Cardiac fibroblast (primary cell): ENCODE measurements at regions not wholly inside any gene's neighbourhood (a gene's known extent, or its start where the extent isn't known, plus 50 kb on each side); places are given as distances from the start of the nearest gene placed in this dataset.

Experiments
- DNase-seq, 2 donors: peaks; one replicate each; pipeline versions ENCODE4 v3.0.0 to v3.0.0-alpha.2; 2010; ENCODE audit warnings: low read depth in 2 of 2
- H3K4me3 ChIP-seq, 2 donors: replicated peaks in 1 of 2; 1 replicate in 1 of 2; 2 replicates in 1 of 2; pipeline ENCODE4 v1.5.1; 2011; ENCODE audit warnings: low read depth in 2 of 2, low read length in 2 of 2, mild to moderate bottlenecking in 2 of 2, moderate library complexity in 1 of 2
- TF ChIP-seq, protein P1 (sequence below): IDR thresholded peaks from one replicate; pipeline ENCODE4 v1.5.1; 2011; ENCODE audit warnings: low read depth, mild to moderate bottlenecking, low read length, inconsistent platforms

GRCh38 chr2:196290569-196290968, 119.2 kb upstream of the STK17B start:
- DNase-seq: no peak
- H3K4me3 ChIP-seq: no peak overlapping the region
- TF ChIP-seq, protein P1, sequence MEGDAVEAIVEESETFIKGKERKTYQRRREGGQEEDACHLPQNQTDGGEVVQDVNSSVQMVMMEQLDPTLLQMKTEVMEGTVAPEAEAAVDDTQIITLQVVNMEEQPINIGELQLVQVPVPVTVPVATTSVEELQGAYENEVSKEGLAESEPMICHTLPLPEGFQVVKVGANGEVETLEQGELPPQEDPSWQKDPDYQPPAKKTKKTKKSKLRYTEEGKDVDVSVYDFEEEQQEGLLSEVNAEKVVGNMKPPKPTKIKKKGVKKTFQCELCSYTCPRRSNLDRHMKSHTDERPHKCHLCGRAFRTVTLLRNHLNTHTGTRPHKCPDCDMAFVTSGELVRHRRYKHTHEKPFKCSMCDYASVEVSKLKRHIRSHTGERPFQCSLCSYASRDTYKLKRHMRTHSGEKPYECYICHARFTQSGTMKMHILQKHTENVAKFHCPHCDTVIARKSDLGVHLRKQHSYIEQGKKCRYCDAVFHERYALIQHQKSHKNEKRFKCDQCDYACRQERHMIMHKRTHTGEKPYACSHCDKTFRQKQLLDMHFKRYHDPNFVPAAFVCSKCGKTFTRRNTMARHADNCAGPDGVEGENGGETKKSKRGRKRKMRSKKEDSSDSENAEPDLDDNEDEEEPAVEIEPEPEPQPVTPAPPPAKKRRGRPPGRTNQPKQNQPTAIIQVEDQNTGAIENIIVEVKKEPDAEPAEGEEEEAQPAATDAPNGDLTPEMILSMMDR: no peak

- TF ChIP-seq, protein P1: no peak
- DNase-seq: no peak
- no peak overlapping the region for H3K4me3 ChIP-seq
Measured at GRCh38 chr2:196291426-196291825, 120.0 kb upstream of the STK17B start.

DNA sequence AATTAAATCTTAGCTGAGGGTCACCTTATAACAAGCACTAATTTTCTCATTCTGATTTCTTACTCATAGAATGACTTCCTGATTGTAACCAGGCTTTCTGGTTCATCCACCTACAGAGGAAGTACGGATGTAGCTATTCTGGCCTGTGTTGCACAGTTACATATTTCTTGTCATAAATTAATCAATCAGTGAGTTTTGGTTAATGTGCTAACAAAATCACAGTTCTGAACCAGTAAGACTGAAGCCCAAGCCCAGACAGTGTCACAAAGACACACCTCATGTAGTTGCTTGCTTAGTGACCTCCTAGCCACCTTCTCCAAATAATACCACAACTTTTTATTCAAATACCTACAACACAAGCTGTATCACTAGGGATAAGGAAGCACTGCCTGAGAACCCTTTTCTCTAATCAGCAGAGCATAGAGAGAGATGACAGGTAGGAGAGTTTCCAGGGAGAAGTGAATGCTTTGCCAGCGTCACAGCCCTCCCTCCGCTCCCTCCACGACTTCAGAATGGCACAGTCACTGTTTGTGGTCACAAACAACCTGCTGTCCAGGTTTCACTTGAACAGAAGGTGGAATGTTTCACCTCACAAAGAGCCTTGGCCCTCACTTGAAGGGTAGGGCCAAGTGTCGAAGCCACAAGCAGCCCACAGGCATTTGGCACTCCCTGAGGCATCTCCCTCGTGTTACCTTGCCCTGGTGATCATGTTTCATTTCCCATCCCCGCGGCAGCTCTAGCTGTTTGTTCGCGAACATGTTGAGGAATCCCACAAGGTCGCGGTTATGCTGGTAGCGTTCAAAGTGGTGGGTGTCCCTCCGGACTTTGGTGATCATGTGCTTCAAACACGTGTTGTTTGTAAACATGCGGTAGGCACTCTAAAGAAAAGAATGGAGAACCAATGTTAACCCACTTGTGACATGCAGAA, 120.8 kb upstream of the STK17B start:
- TF ChIP-seq, protein P1: no peak
- no peak overlapping the region for H3K4me3 ChIP-seq
- DNase-seq: no peak

DNA sequence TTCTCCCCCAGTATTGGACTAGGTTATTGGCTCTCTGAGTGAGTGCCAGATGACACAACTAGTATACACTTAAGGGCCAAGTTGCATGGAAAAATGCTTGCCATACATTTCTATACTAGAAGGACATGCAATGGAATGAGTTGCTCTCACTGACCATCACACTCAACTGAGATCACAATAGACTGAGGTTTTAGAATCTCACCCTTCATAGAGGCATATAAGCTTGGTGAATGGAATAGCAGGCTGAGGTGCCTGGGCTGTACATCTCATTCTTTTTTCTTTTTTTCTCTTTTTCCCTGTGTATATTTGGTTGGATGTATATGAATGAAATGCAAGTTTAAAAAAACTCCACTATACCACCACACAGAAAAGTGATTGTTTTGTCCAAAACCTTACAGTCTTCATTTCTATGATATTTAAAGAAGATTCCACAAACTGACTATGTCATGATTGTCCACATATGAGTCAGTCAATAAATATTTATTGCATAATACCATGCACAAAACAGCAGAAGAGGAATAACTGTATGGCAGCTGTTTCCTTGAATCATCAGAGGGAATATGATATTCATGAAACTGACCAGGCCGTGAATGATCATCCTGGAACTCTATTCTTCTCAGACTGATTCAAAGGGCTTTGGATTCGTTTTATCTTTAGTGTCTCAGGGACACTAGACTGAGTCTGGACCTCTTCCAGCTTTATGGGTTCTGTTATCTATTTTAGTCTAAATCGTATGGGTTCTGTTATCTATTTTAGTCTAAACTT, 122.6 kb upstream of the STK17B start:
- TF ChIP-seq, protein P1: no peak
- H3K4me3 ChIP-seq: no peak overlapping the region
- DNase-seq: peak; percentile 80 to 95

GRCh38 chr2:196294516-196294909, 123.1 kb upstream of the STK17B start:
- no peak for DNase-seq
- H3K4me3 ChIP-seq: no peak overlapping the region
- TF ChIP-seq, protein P1: no peak

GRCh38 chr2:196295005-196295404, 123.6 kb upstream of the STK17B start:
- no peak for DNase-seq
- TF ChIP-seq, protein P1: no peak
- no peak overlapping the region for H3K4me3 ChIP-seq
